Esophagus squamous epithelium (tissue), 4 donors: ENCODE measurements at regions not wholly inside any gene's neighbourhood (a gene's known extent, or its start where the extent isn't known, plus 50 kb on each side); places are given as distances from the start of the nearest gene placed in this dataset.

Experiments
- CTCF ChIP-seq, 6 experiments: fragments of 450-650 bp in 4 of 6; fragments of 200-600 bp in 2 of 6; sonication (generic) in 2 of 6; IDR thresholded peaks; one replicate each; pipeline ENCODE4 v1.5.1; 2016 to 2019; ENCODE audit warnings: antibody characterized with exemption in 6 of 6, mild to moderate bottlenecking in 4 of 6, moderate library complexity in 4 of 6
- POLR2A ChIP-seq, 4 donors: fragments of 450-650 bp; IDR thresholded peaks; one replicate each; pipeline ENCODE4 v1.6.1; 2017; ENCODE audit warnings: antibody characterized with exemption in 4 of 4, mild to moderate bottlenecking in 4 of 4, moderate library complexity in 3 of 4

GRCh38 chr7:134374291-134374690 is 57.6 kb upstream of the SLC35B4 start:
- TF ChIP-seq CTCF (IDR thresholded peaks at IDR 0.05) (no peak), POLR2A (IDR thresholded peaks at IDR 0.05) (no peak)
